ENCODE measurements at regions not wholly inside any gene's neighbourhood (a gene's known extent, or its start where the extent isn't known, plus 50 kb on each side); places are given as distances from the start of the nearest gene placed in this dataset.

GRCh38 chr2:18900691-18901141 lies 311.3 kb upstream of the NT5C1B start:
- TF ChIP-seq, protein P1, sequence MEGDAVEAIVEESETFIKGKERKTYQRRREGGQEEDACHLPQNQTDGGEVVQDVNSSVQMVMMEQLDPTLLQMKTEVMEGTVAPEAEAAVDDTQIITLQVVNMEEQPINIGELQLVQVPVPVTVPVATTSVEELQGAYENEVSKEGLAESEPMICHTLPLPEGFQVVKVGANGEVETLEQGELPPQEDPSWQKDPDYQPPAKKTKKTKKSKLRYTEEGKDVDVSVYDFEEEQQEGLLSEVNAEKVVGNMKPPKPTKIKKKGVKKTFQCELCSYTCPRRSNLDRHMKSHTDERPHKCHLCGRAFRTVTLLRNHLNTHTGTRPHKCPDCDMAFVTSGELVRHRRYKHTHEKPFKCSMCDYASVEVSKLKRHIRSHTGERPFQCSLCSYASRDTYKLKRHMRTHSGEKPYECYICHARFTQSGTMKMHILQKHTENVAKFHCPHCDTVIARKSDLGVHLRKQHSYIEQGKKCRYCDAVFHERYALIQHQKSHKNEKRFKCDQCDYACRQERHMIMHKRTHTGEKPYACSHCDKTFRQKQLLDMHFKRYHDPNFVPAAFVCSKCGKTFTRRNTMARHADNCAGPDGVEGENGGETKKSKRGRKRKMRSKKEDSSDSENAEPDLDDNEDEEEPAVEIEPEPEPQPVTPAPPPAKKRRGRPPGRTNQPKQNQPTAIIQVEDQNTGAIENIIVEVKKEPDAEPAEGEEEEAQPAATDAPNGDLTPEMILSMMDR (IDR thresholded peaks at IDR 0.05; ENCODE audit: low read depth, low read length): no peak
- no peak for TF ChIP-seq EZH2phosphoT487 (IDR thresholded peaks at IDR 0.05; ENCODE audit: low read depth)
